ENCODE measurements at regions not wholly inside any gene's neighbourhood (a gene's known extent, or its start where the extent isn't known, plus 50 kb on each side); places are given as distances from the start of the nearest gene placed in this dataset.
A peak's percentile ranks its signal among the peaks of the same experiment; 100 is the strongest.

DNA sequence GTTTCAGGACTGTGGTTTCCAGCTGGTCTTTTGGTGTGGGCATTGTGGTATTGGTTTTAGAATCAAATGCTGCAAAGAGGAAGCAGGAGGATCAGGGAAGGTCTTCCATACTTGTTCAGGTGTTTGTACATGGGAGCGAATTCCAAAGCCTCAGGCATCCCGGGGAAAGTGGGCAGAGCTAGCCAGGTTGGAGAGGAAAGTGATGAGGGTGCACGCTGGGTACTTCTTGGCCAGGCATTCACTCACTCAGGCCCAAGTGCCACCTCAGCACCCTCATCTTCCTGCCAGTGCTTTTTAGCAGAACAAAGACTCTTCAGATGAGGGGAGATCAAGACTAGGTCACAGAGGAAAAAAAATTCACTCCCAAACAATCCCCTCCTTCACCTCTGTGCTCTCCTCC lies 241.1 kb upstream of the TBX18 start:
- Histone ChIP-seq H2BK120ac (ENCODE audit: low read depth, low read length) (no peak overlapping the region), H3K36me3 (ENCODE audit: control insufficient read depth in 1 of 2, insufficient read depth in 2 of 2, low read depth in 1 of 2, low read length in 2 of 2) (no peaks in the 10 kb centered on the region), H2AFZ (ENCODE audit: low read depth, low read length) (no peak overlapping the region), H2BK5ac (ENCODE audit: low read depth, low read length, poor library complexity, severe bottlenecking) (no peak overlapping the region), H2BK15ac (ENCODE audit: low read depth, poor library complexity, severe bottlenecking) (no peak overlapping the region), H3K4me1 (ENCODE audit: control insufficient read depth, insufficient read depth, low read depth, low read length) (no peaks in the 10 kb centered on the region), H3K23ac (ENCODE audit: low read length in 2 of 2) (no peak overlapping the region), H3K4ac (ENCODE audit: low read depth in 1 of 2, low read length in 2 of 2) (no peak overlapping the region), H2BK12ac (ENCODE audit: low read length in 2 of 2) (no peak overlapping the region), H2AK5ac (ENCODE audit: low read length, severe bottlenecking) (no peak overlapping the region), H3K4me2 (ENCODE audit: low read length, poor library complexity, severe bottlenecking) (no peak overlapping the region), H3K27me3 (ENCODE audit: control insufficient read depth in 1 of 2, insufficient read depth in 1 of 2, low read length in 2 of 2) (peaks cover 7 to 8% of the 10 kb centered on the region in 2 experiments), H3K79me1 (replicated peaks; ENCODE audit: low read length, poor library complexity, severe bottlenecking) (no peaks in the 10 kb centered on the region), H3K4me3 (ENCODE audit: insufficient read depth in 1 of 2, low read depth in 1 of 2, low read length in 2 of 2) (no peak overlapping the region), H3K9ac (ENCODE audit: low read length) (no peak overlapping the region), H3K9me3 (ENCODE audit: control insufficient read depth, low read length) (no peaks in the 10 kb centered on the region), H3K14ac (ENCODE audit: low read length in 2 of 2) (no peak overlapping the region), H4K91ac (ENCODE audit: low read length) (no peak overlapping the region), H3K27ac (ENCODE audit: low read length, poor library complexity, severe bottlenecking) (no peak overlapping the region), H3K18ac (ENCODE audit: low read depth in 1 of 2, low read length in 2 of 2) (no peak overlapping the region), H4K8ac (ENCODE audit: low read length) (no peak overlapping the region)
- no peak for DNase-seq
- WGBS: 78% methylated on average over 3 of the region's 3 CpGs

DNA sequence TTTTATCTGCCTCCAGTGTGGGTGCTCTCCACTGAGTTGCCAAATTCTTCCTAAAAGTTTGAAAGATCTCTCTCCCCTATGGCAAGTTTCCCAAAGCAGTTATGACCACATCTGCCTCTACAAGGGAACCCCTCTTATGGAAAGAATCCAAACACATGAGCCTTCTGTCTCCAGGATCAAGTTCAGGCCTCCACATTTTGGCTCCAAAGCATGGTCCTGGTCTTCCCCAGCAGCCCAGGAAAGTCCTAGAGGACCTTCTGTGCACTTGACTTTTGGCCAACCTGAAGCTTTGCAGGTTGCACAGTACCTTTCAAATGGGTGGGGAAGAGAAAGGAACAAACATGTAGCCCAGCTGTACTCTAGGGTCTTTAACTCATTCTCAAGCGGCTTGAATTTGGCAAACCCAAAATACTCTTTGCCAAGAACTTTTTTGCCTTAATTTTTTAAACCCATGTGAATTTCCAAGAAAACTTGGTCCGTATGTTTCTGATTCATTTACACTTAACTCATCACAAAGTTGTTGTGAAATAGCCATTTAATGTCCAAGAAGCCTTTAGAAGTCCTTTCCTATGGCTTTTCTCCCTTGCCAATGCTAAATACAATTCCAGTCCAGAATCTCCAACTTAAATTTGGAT lies 240.1 kb upstream of the TBX18 start:
- Histone ChIP-seq H3K79me1 (replicated peaks; ENCODE audit: low read length, poor library complexity, severe bottlenecking) (no peaks in the 10 kb centered on the region), H3K27me3 (ENCODE audit: control insufficient read depth in 1 of 2, insufficient read depth in 1 of 2, low read length in 2 of 2) (peaks cover 7 to 8% of the 10 kb centered on the region in 2 experiments), H2AFZ (ENCODE audit: low read depth, low read length) (no peak overlapping the region), H2BK12ac (ENCODE audit: low read length in 2 of 2) (no peak overlapping the region), H3K9me3 (ENCODE audit: control insufficient read depth, low read length) (no peaks in the 10 kb centered on the region), H3K14ac (ENCODE audit: low read length in 2 of 2) (no peak overlapping the region), H2BK120ac (ENCODE audit: low read depth, low read length) (no peak overlapping the region), H3K4me3 (ENCODE audit: insufficient read depth in 1 of 2, low read depth in 1 of 2, low read length in 2 of 2) (peak overlapping the region in 1 of 2 experiments; percentile 3), H2BK15ac (ENCODE audit: low read depth, poor library complexity, severe bottlenecking) (no peak overlapping the region), H2AK5ac (ENCODE audit: low read length, severe bottlenecking) (no peak overlapping the region), H3K36me3 (ENCODE audit: control insufficient read depth in 1 of 2, insufficient read depth in 2 of 2, low read depth in 1 of 2, low read length in 2 of 2) (no peaks in the 10 kb centered on the region), H4K91ac (ENCODE audit: low read length) (no peak overlapping the region), H3K9ac (ENCODE audit: low read length) (no peak overlapping the region), H3K4me2 (ENCODE audit: low read length, poor library complexity, severe bottlenecking) (no peak overlapping the region), H3K23ac (ENCODE audit: low read length in 2 of 2) (no peak overlapping the region), H3K4ac (ENCODE audit: low read depth in 1 of 2, low read length in 2 of 2) (no peak overlapping the region), H3K4me1 (ENCODE audit: control insufficient read depth, insufficient read depth, low read depth, low read length) (no peaks in the 10 kb centered on the region), H3K27ac (ENCODE audit: low read length, poor library complexity, severe bottlenecking) (no peak overlapping the region), H4K8ac (ENCODE audit: low read length) (no peak overlapping the region), H2BK5ac (ENCODE audit: low read depth, low read length, poor library complexity, severe bottlenecking) (no peak overlapping the region), H3K18ac (ENCODE audit: low read depth in 1 of 2, low read length in 2 of 2) (no peak overlapping the region)
- DNase-seq: no peak
- 85% methylated on average over 2 of the region's 2 CpGs for WGBS

DNA sequence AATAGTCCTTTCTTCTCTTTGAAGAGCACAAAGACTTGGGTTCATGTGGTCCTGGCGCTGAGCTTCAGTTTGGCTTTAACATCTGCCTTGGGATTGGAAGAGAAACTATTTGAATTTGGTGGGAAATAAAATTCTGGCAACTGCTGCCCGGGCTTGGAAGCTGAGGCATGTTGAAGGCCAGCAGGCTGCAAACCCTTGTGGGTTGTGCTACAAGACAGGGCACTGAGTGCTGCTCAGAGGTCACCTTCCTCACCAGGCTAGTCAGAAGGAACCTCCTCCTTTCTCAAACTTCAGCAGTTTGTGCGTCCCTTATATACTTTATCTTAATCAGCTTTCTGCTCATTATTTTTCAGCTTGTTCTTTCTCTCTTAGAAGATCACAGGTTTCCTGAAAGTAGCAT lies 238.4 kb upstream of the TBX18 start:
- Histone ChIP-seq H3K4me3 (ENCODE audit: insufficient read depth in 1 of 2, low read depth in 1 of 2, low read length in 2 of 2) (no peak overlapping the region), H3K9me3 (ENCODE audit: control insufficient read depth, low read length) (no peaks in the 10 kb centered on the region), H3K36me3 (ENCODE audit: control insufficient read depth in 1 of 2, insufficient read depth in 2 of 2, low read depth in 1 of 2, low read length in 2 of 2) (no peaks in the 10 kb centered on the region), H3K14ac (ENCODE audit: low read length in 2 of 2) (no peak overlapping the region), H3K18ac (ENCODE audit: low read depth in 1 of 2, low read length in 2 of 2) (no peak overlapping the region), H2AFZ (ENCODE audit: low read depth, low read length) (no peak overlapping the region), H3K27me3 (ENCODE audit: control insufficient read depth in 1 of 2, insufficient read depth in 1 of 2, low read length in 2 of 2) (peaks cover 7 to 8% of the 10 kb centered on the region in 2 experiments), H3K4me2 (ENCODE audit: low read length, poor library complexity, severe bottlenecking) (no peak overlapping the region), H2AK5ac (ENCODE audit: low read length, severe bottlenecking) (no peak overlapping the region), H3K9ac (ENCODE audit: low read length) (no peak overlapping the region), H4K8ac (ENCODE audit: low read length) (no peak overlapping the region), H2BK120ac (ENCODE audit: low read depth, low read length) (no peak overlapping the region), H3K79me1 (replicated peaks; ENCODE audit: low read length, poor library complexity, severe bottlenecking) (no peaks in the 10 kb centered on the region), H3K4me1 (ENCODE audit: control insufficient read depth, insufficient read depth, low read depth, low read length) (no peaks in the 10 kb centered on the region), H3K4ac (ENCODE audit: low read depth in 1 of 2, low read length in 2 of 2) (no peak overlapping the region), H2BK15ac (ENCODE audit: low read depth, poor library complexity, severe bottlenecking) (no peak overlapping the region), H2BK12ac (ENCODE audit: low read length in 2 of 2) (no peak overlapping the region), H3K23ac (ENCODE audit: low read length in 2 of 2) (no peak overlapping the region), H4K91ac (ENCODE audit: low read length) (no peak overlapping the region), H3K27ac (ENCODE audit: low read length, poor library complexity, severe bottlenecking) (no peak overlapping the region), H2BK5ac (ENCODE audit: low read depth, low read length, poor library complexity, severe bottlenecking) (no peak overlapping the region)
- DNase-seq: no peak
- 67% methylated on average over 3 of the region's 3 CpGs for WGBS

DNA sequence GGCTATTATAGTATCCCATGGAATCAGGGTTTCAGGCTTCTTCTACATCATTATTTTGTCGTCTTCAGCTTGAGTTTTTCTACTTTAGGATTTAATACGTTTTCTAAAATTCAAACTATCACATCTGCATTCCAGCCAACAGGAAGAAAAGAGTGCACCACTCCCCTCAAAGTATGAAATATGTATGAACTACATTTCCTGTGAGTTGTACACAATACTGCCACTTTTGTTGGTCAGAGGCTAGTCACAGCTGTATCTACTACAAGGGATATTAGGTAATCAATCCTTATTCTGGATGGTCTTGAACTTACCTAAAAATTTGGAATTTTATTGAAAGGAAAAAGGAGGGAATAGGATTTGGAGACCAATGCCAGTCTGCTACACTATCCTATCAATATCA lies 235.6 kb upstream of the TBX18 start:
- H3K4me2 ChIP-seq (ENCODE audit: low read length, poor library complexity, severe bottlenecking): no peak overlapping the region
- H4K91ac ChIP-seq (ENCODE audit: low read length): no peak overlapping the region
- no peak overlapping the region for H3K27ac ChIP-seq (ENCODE audit: low read length, poor library complexity, severe bottlenecking)
- no peak overlapping the region for H4K8ac ChIP-seq (ENCODE audit: low read length)
- no peak overlapping the region for H2AK5ac ChIP-seq (ENCODE audit: low read length, severe bottlenecking)
- no peaks in the 10 kb centered on the region for H3K9me3 ChIP-seq (ENCODE audit: control insufficient read depth, low read length)
- H3K4ac ChIP-seq (ENCODE audit: low read depth in 1 of 2, low read length in 2 of 2): no peak overlapping the region
- H3K9ac ChIP-seq (ENCODE audit: low read length): no peak overlapping the region
- no peak overlapping the region for H2BK12ac ChIP-seq (ENCODE audit: low read length in 2 of 2)
- no peak overlapping the region for H3K18ac ChIP-seq (ENCODE audit: low read depth in 1 of 2, low read length in 2 of 2)
- no peak overlapping the region for H2BK120ac ChIP-seq (ENCODE audit: low read depth, low read length)
- H2BK15ac ChIP-seq (ENCODE audit: low read depth, poor library complexity, severe bottlenecking): no peak overlapping the region
- H3K4me1 ChIP-seq (ENCODE audit: control insufficient read depth, insufficient read depth, low read depth, low read length): no peaks in the 10 kb centered on the region
- no peak overlapping the region for H3K14ac ChIP-seq (ENCODE audit: low read length in 2 of 2)
- no peak overlapping the region for H2AFZ ChIP-seq (ENCODE audit: low read depth, low read length)
- H3K4me3 ChIP-seq (ENCODE audit: insufficient read depth in 1 of 2, low read depth in 1 of 2, low read length in 2 of 2): no peak overlapping the region
- no peaks in the 10 kb centered on the region for H3K36me3 ChIP-seq (ENCODE audit: control insufficient read depth in 1 of 2, insufficient read depth in 2 of 2, low read depth in 1 of 2, low read length in 2 of 2)
- no peak for DNase-seq
- H2BK5ac ChIP-seq (ENCODE audit: low read depth, low read length, poor library complexity, severe bottlenecking): no peak overlapping the region
- WGBS: 76% methylated on average over 2 of the region's 2 CpGs
- H3K27me3 ChIP-seq (ENCODE audit: control insufficient read depth in 1 of 2, insufficient read depth in 1 of 2, low read length in 2 of 2): peaks cover 7 to 8% of the 10 kb centered on the region in 2 experiments
- H3K79me1 ChIP-seq (replicated peaks; ENCODE audit: low read length, poor library complexity, severe bottlenecking): no peaks in the 10 kb centered on the region
- no peak overlapping the region for H3K23ac ChIP-seq (ENCODE audit: low read length in 2 of 2)

Data from mesenchymal stem cell (in vitro differentiated cells and primary cell).